NCI-H1436 treated with DMSO at 0.1 percent for 48 hours (cell line): ENCODE measurements at regions not wholly inside any gene's neighbourhood (a gene's known extent, or its start where the extent isn't known, plus 50 kb on each side); places are given as distances from the start of the nearest gene placed in this dataset.
"Not testable (repeated sequence)": the region's sequence is repeated elsewhere in the genome, so short reads cannot be mapped to it uniquely, and the experiment has no call there.

ENCODE experiments used
- DNase-seq: peaks from one replicate; lab custom pipeline; 2025; lab: John Stamatoyannopoulos, UW

- DNase-seq = not testable (repeated sequence)
Observed at GRCh38 chr6:57708061-57708460, 390.6 kb downstream of the PRIM2 start.

GRCh38 chr6:57722546-57722945 lies 405.1 kb downstream of the PRIM2 start:
- not testable (repeated sequence) for DNase-seq

DNA sequence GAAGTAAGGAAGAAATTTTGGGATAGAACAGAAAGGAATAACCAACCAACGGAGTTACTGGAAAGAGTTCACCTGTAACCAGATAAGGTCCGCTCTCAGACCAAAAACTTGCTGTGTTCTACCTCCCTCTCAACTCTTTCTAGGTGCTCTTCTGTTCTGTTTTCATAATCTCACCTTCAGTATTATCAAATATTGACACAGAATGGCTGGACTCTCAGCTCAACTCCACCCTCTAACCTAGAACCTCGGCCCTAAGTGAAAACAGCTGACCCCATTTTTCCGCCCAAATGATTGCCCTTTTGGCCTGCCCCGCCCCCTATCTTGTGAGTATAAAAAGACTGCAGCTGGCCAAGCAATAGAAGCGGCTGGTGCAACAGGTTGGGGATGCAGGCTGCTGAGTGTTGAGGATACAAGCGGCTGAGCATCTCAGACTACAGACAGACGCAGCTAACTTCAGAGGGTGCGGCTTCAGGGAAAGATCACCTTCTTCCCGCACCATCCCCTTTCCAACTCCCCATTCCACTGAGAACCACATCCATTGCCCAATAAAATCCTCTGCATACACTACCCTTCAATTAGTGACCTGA lies 406.5 kb downstream of the PRIM2 start:
- DNase-seq = not testable (repeated sequence)

- not testable (repeated sequence) for DNase-seq
Observed at GRCh38 chr6:57729407-57729806, 412.0 kb downstream of the PRIM2 start.

GRCh38 chr6:57730726-57731125 lies 413.3 kb downstream of the PRIM2 start:
- DNase-seq = not testable (repeated sequence)

DNA sequence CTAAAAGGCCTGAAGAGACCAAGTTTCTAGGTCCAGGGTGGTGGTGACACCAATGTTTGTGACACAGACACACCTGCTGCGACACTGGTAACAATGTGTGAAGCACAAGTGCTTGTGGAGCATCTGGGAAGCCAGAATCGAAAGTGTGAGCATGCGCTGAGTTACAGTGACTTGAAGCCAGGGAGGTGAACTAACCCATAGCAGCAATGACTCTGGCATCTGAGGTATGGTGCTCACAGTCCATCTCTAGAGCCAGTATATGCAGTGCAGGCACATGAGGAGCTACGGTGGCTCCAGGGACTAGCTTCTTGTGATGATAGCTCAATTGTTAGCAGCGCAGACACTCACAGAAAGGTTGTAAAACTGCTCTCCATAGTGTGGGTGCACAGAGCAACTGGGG lies 430.3 kb downstream of the PRIM2 start:
- DNase-seq = not testable (repeated sequence)

- not testable (repeated sequence) for DNase-seq
Observed at GRCh38 chr6:57759850-57760249, 442.4 kb downstream of the PRIM2 start.

DNA sequence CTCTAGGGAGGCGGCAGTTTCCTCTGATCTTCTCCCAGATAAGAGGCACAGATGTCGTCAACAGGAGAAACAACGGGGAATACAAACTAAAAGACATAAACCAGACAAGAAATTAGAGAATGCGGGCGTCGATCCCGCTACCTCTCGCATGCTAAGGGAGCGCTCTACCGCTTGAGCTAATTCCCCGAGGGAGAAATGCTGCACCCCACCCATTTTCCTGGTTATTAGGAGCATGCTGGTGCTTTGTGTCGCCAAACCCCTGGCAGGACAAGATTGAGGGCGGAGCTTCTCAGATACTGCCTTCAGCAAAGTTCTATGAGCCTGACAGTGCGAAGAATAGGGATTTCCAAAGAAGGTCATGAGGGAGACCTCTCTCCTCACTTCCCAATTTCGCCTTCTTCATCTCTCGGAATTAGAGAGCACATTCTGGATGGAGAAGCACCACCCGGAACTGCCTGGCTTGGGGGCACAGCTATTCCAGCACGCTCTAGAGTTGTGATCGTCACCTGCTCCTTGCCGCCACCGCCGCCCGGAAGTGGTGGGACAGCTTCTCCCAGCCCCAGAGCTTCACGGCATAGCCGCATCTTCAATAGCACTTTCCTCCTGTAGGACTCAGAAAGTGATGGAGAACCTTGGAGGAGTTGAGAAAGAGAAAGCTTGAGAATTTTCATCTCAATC lies 475.4 kb downstream of the PRIM2 start:
- not testable (repeated sequence) for DNase-seq

DNA sequence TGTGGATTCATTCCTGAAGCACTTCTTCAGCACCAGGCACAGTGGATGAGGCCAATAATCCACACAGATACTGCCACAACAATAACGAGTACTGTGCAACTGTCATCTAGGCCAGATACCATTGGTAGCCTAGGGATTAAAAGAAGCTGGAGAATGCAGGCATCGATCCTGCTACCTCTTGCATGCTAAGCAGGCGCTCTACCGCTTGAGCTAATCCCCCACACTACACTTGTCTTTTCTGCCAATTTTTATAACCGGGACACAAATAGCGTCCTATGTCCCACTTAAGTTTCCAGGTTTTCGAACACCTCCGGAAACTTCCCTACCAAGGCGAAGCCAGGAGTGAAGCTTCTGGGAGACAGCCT lies 475.9 kb downstream of the PRIM2 start:
- not testable (repeated sequence) for DNase-seq

DNA sequence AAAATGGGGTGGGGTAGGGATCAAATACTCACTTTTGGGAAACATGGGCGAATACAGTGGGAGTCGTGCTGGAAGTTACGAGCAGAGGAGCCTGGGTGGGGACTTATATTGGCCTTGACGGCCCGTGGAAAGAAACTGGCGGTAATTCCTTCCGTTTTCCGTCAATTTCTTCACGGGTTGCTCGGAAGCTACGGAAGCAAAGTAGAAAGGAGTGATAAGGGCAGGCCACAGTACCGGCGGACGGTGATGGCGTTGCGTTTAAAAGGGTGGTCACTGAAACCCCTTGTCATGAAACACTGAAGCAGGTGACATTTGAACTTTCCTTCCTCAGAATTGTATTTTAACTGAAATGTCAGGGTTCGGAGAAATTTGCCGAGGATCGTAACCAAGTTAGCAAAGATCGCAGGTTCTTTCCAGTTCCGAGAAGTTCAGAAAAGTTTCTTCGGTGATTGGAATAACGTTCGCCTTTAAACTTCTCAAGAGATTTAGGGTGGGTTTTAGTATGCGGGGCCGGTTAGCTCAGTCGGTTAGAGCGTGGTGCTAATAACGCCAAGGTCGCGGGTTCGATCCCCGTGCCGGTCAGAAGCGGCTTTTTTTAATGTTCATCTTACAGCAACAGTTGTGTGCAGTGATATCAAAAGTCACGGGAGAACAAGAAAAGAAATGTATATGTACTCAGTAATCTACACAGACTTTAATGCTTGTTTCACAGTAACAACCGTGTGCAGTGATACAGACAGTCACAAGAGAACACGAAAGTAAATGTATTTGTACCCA lies 482.5 kb downstream of the PRIM2 start:
- not testable (repeated sequence) for DNase-seq

DNA sequence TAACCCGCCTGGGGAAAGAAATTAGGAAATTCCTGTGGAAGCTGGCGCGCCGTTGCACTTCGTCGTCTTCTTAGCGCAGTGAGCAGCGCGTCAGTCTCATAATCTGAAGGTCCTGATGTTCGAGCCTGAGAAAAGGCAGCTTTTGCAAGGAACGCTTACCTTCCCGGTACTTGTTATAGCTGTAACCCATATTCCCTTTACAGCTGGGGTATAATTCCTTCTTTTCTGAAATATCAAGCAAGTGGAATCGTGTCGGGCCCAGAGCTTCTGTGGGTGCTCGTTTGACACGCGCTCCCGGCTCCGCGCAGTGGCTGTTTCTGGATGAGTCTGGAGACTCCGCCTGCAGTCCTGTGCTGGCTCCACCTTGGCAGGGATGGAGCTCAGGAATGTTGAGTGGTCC lies 491.2 kb downstream of the PRIM2 start:
- DNase-seq = not testable (repeated sequence)

- not testable (repeated sequence) for DNase-seq
Observed at GRCh38 chr6:57809454-57809853, 492.0 kb downstream of the PRIM2 start.

DNA sequence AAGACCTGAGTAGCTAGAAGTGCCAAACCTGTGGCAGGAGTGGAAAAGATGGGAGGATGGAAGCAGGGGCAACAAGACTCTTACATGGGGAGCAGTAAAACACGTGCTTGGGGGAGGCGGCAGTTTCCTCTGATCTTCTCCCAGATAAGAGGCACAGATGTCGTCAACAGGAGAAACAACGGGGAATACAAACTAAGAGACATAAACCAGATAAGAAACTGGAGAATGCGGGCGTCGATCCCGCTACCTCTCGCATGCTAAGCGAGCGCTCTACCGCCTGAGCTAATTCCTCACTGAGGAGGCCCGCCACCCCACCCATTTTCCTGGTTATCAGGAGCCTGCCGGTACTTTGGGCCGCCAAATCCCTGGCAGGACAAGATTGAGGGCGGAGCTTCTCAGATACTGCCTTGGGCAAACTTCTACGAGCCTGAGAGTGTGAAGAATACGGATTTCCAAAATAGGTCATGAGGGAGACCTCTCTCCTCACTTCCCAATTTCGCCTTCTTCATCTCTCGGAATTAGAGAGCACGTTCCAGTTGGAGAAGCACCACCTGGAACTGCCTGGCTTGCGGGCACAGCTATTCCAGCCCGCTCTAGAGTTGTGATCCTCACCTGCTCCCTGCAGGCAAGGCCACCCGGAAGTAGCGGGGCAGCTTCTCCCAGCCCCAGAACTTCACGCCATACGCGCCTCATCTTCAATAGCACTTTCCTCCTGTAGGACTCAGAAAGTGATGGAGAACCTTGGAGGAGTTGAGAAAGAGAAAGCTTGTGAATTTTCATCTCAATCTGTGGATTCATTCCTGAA lies 496.0 kb downstream of the PRIM2 start:
- DNase-seq = not testable (repeated sequence)

GRCh38 chr6:57815826-57816225 lies 498.4 kb downstream of the PRIM2 start:
- DNase-seq = not testable (repeated sequence)

GRCh38 chr6:57821325-57821724 lies 503.9 kb downstream of the PRIM2 start:
- DNase-seq = not testable (repeated sequence)

DNA sequence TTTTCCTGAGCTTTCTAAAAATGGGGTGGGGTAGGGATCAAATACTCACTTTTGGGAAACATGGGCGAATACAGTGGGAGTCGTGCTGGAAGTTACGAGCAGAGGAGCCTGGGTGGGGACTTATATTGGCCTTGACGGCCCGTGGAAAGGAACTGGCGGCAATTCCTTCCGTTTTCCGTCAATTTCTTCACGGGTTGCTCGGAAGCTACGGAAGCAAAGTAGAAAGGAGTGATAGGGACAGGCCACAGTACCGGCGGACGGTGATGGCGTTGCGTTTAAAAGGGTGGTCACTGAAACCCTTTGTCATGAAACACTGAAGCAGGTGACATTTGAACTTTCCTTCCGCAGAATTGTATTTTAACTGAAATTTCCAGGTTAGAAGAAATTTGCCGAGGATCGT lies 505.0 kb downstream of the PRIM2 start:
- not testable (repeated sequence) for DNase-seq

DNA sequence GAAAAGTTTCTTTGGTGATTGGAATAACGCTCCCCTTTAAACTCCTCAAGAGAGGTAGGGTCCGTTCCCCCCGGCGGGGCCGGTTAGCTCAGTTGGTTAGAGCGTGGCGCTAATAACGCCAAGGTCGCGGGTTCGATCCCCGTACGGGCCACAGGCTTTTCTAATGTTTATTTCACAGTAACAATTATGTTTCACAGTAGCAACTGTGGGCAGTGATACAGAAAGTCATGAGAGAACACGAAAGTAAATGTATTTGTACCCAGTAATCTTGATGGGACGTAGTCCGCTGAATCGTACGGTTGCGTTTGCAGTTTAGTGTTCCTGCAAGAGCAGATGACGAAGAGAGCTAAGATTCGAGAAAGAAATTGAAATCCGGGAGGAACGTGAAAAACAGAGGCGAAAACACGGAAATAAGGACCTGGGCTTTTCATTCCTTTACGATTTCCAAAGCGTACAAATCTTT lies 505.5 kb downstream of the PRIM2 start:
- no peak for DNase-seq

DNA sequence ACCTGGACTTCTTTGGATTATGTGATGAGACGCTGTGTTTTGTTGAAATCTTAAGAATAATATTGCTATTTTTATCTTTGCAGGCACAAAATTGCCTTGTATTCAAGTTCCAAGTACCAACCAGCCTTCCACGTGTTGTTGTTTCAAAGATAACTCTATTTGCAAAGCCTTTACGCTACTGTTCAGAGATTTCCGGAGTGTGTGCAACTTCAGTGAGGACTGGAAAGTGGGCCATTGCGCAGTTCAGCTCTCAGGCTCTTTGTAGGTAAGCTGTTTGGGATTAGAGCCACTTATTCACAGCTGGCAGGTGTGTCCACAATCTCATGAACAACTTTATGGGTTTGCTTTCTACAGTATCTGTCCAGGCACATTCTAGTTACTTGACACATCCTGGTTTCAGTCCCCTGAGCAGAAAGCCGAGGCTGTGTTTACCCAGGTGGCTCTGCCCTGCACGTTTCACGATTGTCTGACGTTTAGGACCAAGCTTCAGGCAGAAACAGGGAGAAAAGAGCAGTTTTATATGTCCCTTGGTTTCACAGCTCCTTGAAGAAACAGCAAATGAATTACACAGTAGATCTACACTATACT lies 520.3 kb downstream of the PRIM2 start:
- DNase-seq = peak; percentile 0

DNA sequence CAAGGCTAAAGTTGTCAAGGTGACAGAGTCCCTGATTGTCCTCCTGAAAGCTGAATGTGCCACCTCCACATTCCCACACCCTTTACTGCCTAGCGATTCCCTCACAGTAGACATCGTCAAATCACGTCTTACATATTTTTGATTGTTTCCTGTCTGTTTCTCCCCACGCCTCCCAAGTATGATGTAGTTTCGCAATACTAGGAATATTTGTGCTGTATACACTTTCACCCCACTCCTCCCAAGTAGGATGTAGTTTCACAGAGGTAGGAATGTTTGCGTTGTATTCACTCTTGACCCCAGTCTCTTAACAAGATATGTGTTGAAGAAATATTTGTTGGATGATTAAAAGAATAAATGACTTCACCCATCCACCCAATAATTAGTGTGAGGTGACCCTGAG lies 524.1 kb downstream of the PRIM2 start:
- DNase-seq = not testable (repeated sequence)

- not testable (repeated sequence) for DNase-seq
Observed at GRCh38 chr6:57853745-57854407, 536.4 kb downstream of the PRIM2 start.
